ENCODE measurements at regions not wholly inside any gene's neighbourhood (a gene's known extent, or its start where the extent isn't known, plus 50 kb on each side); places are given as distances from the start of the nearest gene placed in this dataset.

- no peak overlapping the region for H3K27ac ChIP-seq
- no peaks in the 10 kb centered on the region for H3K36me3 ChIP-seq
- DNase-seq: no peak
- no peaks in the 10 kb centered on the region for H3K9me3 ChIP-seq (ENCODE audit: severe bottlenecking)
- H3K27me3 ChIP-seq (ENCODE audit: insufficient read depth, low read depth, severe bottlenecking): peaks cover 14% of the 10 kb centered on the region
- no peak overlapping the region for H3K4me3 ChIP-seq (ENCODE audit: low read depth, low read length)
- no peak for TF ChIP-seq CTCF (IDR thresholded peaks at IDR 0.05; ENCODE audit: low read depth, low read length)
Measured at GRCh38 chr7:21094589-21094988, 307.9 kb upstream of the SP8 start.

GRCh38 chr7:21099432-21099831 is 312.7 kb upstream of the SP8 start:
- no peak for TF ChIP-seq CTCF (IDR thresholded peaks at IDR 0.05; ENCODE audit: low read depth, low read length)
- Histone ChIP-seq H3K36me3 (no peaks in the 10 kb centered on the region), H3K27ac (no peak overlapping the region), H3K27me3 (ENCODE audit: insufficient read depth, low read depth, severe bottlenecking) (peaks cover 12% of the 10 kb centered on the region), H3K4me3 (ENCODE audit: low read depth, low read length) (no peak overlapping the region), H3K9me3 (ENCODE audit: severe bottlenecking) (no peaks in the 10 kb centered on the region)
- DNase-seq: no peak

GRCh38 chr7:21099955-21100354 is 313.3 kb upstream of the SP8 start:
- peaks cover 12% of the 10 kb centered on the region for H3K27me3 ChIP-seq (ENCODE audit: insufficient read depth, low read depth, severe bottlenecking)
- no peak overlapping the region for H3K4me3 ChIP-seq (ENCODE audit: low read depth, low read length)
- H3K27ac ChIP-seq: no peak overlapping the region
- no peaks in the 10 kb centered on the region for H3K9me3 ChIP-seq (ENCODE audit: severe bottlenecking)
- no peaks in the 10 kb centered on the region for H3K36me3 ChIP-seq
- TF ChIP-seq CTCF (IDR thresholded peaks at IDR 0.05; ENCODE audit: low read depth, low read length): no peak
- DNase-seq: no peak

- Histone ChIP-seq H3K36me3 (no peaks in the 10 kb centered on the region), H3K27ac (no peak overlapping the region), H3K27me3 (ENCODE audit: insufficient read depth, low read depth, severe bottlenecking) (peaks cover 12% of the 10 kb centered on the region), H3K9me3 (ENCODE audit: severe bottlenecking) (no peaks in the 10 kb centered on the region), H3K4me3 (ENCODE audit: low read depth, low read length) (no peak overlapping the region)
- DNase-seq: no peak
- no peak for TF ChIP-seq CTCF (IDR thresholded peaks at IDR 0.05; ENCODE audit: low read depth, low read length)
Measured at GRCh38 chr7:21101541-21101940, 314.9 kb upstream of the SP8 start.

GRCh38 chr7:21103426-21104123 is 316.9 kb upstream of the SP8 start:
- H3K36me3 ChIP-seq: no peaks in the 10 kb centered on the region

More at GRCh38 chr7:21103426-21104123, 316.9 kb upstream of the SP8 start:
- Histone ChIP-seq H3K4me3 (ENCODE audit: low read depth, low read length) (no peak overlapping the region), H3K9me3 (ENCODE audit: severe bottlenecking) (no peaks in the 10 kb centered on the region), H3K27me3 (ENCODE audit: insufficient read depth, low read depth, severe bottlenecking) (peaks cover 7% of the 10 kb centered on the region), H3K27ac (no peak overlapping the region)
- TF ChIP-seq CTCF (IDR thresholded peaks at IDR 0.05; ENCODE audit: low read depth, low read length): no peak
- DNase-seq: no peak

Measured in WERI-Rb-1 (cell line).